Vagina (tissue), 2 donors: ENCODE measurements at regions not wholly inside any gene's neighbourhood (a gene's known extent, or its start where the extent isn't known, plus 50 kb on each side); places are given as distances from the start of the nearest gene placed in this dataset.

Experiments
- DNase-seq, 2 donors: peaks; one replicate each; pipeline ENCODE4 v3.0.0-alpha.2; 2017; ENCODE audit errors: extremely low spot score in 2 of 2
- H3K27ac ChIP-seq: fragments of 200-600 bp; sonication (generic); one replicate; pipeline ENCODE4 v1.5.1; 2019
- H3K27me3 ChIP-seq: fragments of 200-600 bp; sonication (generic); one replicate; pipeline ENCODE4 v1.5.1; 2019
- H3K36me3 ChIP-seq, 2 donors: fragments of 200-600 bp; sonication (generic); one replicate each; pipeline ENCODE4 v1.5.1; 2017 to 2019
- H3K4me1 ChIP-seq: fragments of 200-600 bp; sonication (generic); one replicate; pipeline ENCODE4 v1.5.1; 2019
- H3K4me3 ChIP-seq, 2 donors: fragments of 200-600 bp; sonication (generic); 1 replicate in 1 of 2; 2 replicates in 1 of 2; pipeline ENCODE4 v1.5.1; 2016 to 2019
- H3K9me3 ChIP-seq: fragments of 200-600 bp; sonication (generic); one replicate; pipeline ENCODE4 v1.5.1; 2019
- CTCF ChIP-seq, 3 experiments: fragments of 450-650 bp in 2 of 3; fragments of 200-600 bp in 1 of 3; sonication (generic) in 1 of 3; IDR thresholded peaks; one replicate each; pipeline ENCODE4 v1.5.1; 2017 to 2019; ENCODE audit warnings: antibody characterized with exemption in 3 of 3, mild to moderate bottlenecking in 2 of 3, moderate library complexity in 2 of 3
- POLR2A ChIP-seq, 2 donors: fragments of 450-650 bp; IDR thresholded peaks; one replicate each; pipeline ENCODE4 v1.6.1; 2017; ENCODE audit warnings: antibody characterized with exemption in 2 of 2, mild to moderate bottlenecking in 2 of 2, moderate library complexity in 2 of 2
- POLR2AphosphoS5 ChIP-seq, 2 donors: sonication (generic); formaldehyde crosslinking; IDR thresholded peaks; one replicate each; pipeline ENCODE4 v1.9.0; 2017; ENCODE audit warnings: antibody characterized with exemption in 2 of 2, mild to moderate bottlenecking in 2 of 2, low read depth in 1 of 2; ENCODE audit not compliant: insufficient read depth in 1 of 2
- intact Hi-C: fragments of 100-400 bp; cut with DNase I; formaldehyde crosslinking; loops from one replicate; pipeline ENCODE4 v1.15.1; 2023

GRCh38 chr18:40841467-40841866 lies 1113.6 kb upstream of the PIK3C3 start:
- intact Hi-C loops, result no loop called here
- Histone ChIP-seq H3K27ac (no peak overlapping the region), H3K36me3 (no peaks in the 10 kb centered on the region), H3K4me3 (no peak overlapping the region), H3K4me1 (no peaks in the 10 kb centered on the region), H3K27me3 (no peaks in the 10 kb centered on the region), H3K9me3 (no peaks in the 10 kb centered on the region)
- TF ChIP-seq POLR2AphosphoS5 (IDR thresholded peaks at IDR 0.05; ENCODE audit: insufficient read depth in 1 of 2, low read depth in 1 of 2) (no peak), CTCF (IDR thresholded peaks at IDR 0.05) (no peak), POLR2A (IDR thresholded peaks at IDR 0.05) (no peak)
- DNase-seq, result no peak

GRCh38 chr18:40841063-40841462 lies 1114.0 kb upstream of the PIK3C3 start:
- Histone ChIP-seq H3K4me3 (no peak overlapping the region), H3K27ac (no peak overlapping the region), H3K36me3 (no peaks in the 10 kb centered on the region), H3K4me1 (no peaks in the 10 kb centered on the region), H3K27me3 (no peaks in the 10 kb centered on the region), H3K9me3 (no peaks in the 10 kb centered on the region)
- intact Hi-C loops, result no loop called here
- DNase-seq, result no peak
- no peak for TF ChIP-seq CTCF (IDR thresholded peaks at IDR 0.05)
- TF ChIP-seq POLR2A (IDR thresholded peaks at IDR 0.05), result no peak
- TF ChIP-seq POLR2AphosphoS5 (IDR thresholded peaks at IDR 0.05; ENCODE audit: insufficient read depth in 1 of 2, low read depth in 1 of 2), result no peak

- no peak for TF ChIP-seq POLR2AphosphoS5 (IDR thresholded peaks at IDR 0.05; ENCODE audit: insufficient read depth in 1 of 2, low read depth in 1 of 2)
- no peak for TF ChIP-seq POLR2A (IDR thresholded peaks at IDR 0.05)
- no peak for TF ChIP-seq CTCF (IDR thresholded peaks at IDR 0.05)
- intact Hi-C loops, result no loop called here
- Histone ChIP-seq H3K4me1 (no peaks in the 10 kb centered on the region), H3K27me3 (no peaks in the 10 kb centered on the region), H3K27ac (no peak overlapping the region), H3K9me3 (no peaks in the 10 kb centered on the region), H3K4me3 (no peak overlapping the region), H3K36me3 (no peaks in the 10 kb centered on the region)
- DNase-seq, result no peak
Observed at GRCh38 chr18:40832362-40832761, 1122.7 kb upstream of the PIK3C3 start.

- no peak overlapping the region for H3K4me3 ChIP-seq
- no peak for DNase-seq
- no peak overlapping the region for H3K27ac ChIP-seq
- TF ChIP-seq CTCF (IDR thresholded peaks at IDR 0.05) (no peak), POLR2A (IDR thresholded peaks at IDR 0.05) (no peak), POLR2AphosphoS5 (IDR thresholded peaks at IDR 0.05; ENCODE audit: insufficient read depth in 1 of 2, low read depth in 1 of 2) (no peak)
- no peaks in the 10 kb centered on the region for H3K36me3 ChIP-seq
- H3K27me3 ChIP-seq, result no peaks in the 10 kb centered on the region
- H3K9me3 ChIP-seq, result no peaks in the 10 kb centered on the region
- no peaks in the 10 kb centered on the region for H3K4me1 ChIP-seq
- intact Hi-C loops, result no loop called here
Observed at GRCh38 chr18:40824291-40824690, 1130.7 kb upstream of the PIK3C3 start.

- no peak for TF ChIP-seq POLR2A (IDR thresholded peaks at IDR 0.05)
- TF ChIP-seq POLR2AphosphoS5 (IDR thresholded peaks at IDR 0.05; ENCODE audit: insufficient read depth in 1 of 2, low read depth in 1 of 2), result no peak
- TF ChIP-seq CTCF (IDR thresholded peaks at IDR 0.05), result no peak
- Histone ChIP-seq H3K4me3 (no peak overlapping the region), H3K27ac (no peak overlapping the region), H3K36me3 (no peaks in the 10 kb centered on the region), H3K4me1 (no peaks in the 10 kb centered on the region), H3K27me3 (no peaks in the 10 kb centered on the region), H3K9me3 (no peaks in the 10 kb centered on the region)
- DNase-seq, result no peak
- intact Hi-C loops, result no loop called here
Observed at GRCh38 chr18:40821596-40822243, 1133.3 kb upstream of the PIK3C3 start.
